VCaP (cell line): ENCODE measurements at regions not wholly inside any gene's neighbourhood (a gene's known extent, or its start where the extent isn't known, plus 50 kb on each side); places are given as distances from the start of the nearest gene placed in this dataset.

Experiments
- H3K27ac ChIP-seq: fragments of 450-650 bp; 2 replicates; pipeline ENCODE4 v1.5.1; 2017
- TF ChIP-seq, protein P1 (sequence below): fragments of 450-650 bp; conservative IDR thresholded peaks from 2 replicates; pipeline ENCODE4 v1.5.1; 2017; ENCODE audit warnings: mild to moderate bottlenecking, moderate library complexity

DNA sequence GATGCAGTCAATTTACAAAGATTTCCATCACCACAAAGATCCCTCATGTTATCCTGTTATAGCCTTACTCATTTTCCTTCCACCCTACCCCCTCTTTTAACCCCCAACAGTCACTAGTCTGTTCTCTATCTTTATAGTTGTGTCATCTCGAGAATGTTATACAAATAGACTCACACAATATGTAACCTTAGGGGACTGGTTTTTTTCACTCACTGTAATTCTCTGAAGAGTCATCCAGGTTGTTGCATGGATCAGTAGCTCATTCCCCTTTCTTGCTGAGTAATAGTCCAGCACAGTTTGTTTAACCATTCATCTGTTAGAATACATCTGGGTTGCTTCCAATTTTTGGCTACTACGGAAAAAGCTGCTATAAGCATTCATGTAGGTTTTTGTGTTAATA lies 121.1 kb upstream of the PDE1C start:
- H3K27ac ChIP-seq, result no peak overlapping the region
- TF ChIP-seq, protein P1, sequence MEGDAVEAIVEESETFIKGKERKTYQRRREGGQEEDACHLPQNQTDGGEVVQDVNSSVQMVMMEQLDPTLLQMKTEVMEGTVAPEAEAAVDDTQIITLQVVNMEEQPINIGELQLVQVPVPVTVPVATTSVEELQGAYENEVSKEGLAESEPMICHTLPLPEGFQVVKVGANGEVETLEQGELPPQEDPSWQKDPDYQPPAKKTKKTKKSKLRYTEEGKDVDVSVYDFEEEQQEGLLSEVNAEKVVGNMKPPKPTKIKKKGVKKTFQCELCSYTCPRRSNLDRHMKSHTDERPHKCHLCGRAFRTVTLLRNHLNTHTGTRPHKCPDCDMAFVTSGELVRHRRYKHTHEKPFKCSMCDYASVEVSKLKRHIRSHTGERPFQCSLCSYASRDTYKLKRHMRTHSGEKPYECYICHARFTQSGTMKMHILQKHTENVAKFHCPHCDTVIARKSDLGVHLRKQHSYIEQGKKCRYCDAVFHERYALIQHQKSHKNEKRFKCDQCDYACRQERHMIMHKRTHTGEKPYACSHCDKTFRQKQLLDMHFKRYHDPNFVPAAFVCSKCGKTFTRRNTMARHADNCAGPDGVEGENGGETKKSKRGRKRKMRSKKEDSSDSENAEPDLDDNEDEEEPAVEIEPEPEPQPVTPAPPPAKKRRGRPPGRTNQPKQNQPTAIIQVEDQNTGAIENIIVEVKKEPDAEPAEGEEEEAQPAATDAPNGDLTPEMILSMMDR, result no peak

DNA sequence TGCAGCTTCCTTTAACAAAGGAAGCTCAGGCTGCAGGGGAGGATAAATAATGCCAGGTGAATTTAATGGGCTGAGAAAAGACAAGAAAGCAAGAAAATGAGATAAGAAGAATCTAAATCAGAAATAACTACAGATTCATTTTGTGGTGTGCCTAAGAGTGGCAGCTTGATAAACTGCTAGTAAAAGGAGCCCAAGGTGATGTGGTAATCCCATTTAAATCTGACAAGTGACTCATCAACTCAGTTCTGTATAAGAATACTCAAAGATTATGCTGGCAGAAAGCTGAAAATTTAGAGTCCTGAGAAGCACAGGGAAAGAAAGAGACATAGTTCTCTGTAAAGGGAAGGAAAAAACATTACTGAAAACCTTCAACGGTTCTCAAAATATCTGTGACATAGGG lies 109.4 kb upstream of the PDE1C start:
- no peak overlapping the region for H3K27ac ChIP-seq
- TF ChIP-seq, protein P1, result no peak

DNA sequence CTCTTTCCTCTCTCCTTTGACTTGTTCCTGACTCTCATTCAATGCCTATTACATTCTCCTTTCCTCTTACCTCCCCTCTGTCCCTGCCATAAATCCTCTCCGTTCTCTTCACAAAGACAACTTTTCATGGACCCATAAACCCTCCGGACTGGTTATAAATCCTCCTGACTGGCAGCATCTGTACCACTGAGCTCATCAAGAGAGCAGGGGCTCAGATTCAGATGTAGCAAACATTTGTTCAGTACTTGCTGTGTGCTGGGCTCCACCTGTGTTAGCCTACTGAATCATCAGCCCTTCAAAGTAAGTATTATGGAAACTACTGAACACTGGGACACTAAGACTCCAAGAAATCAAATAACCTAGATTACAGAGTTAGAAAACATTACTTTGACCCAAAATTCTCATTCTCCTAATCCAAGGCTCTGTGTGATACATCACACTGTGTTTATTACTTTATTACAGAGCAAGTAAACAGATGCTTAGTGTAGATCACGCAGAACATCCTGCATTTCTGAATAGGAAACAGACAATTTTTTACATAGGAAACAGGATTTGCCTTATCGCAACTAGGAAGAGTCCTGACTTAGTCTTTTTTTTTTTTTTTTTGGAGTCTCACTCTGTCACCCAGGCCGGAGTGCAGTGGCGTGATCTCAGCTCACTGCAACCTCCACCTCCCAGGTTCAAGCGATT lies 108.6 kb upstream of the PDE1C start:
- TF ChIP-seq, protein P1, result no peak
- no peak overlapping the region for H3K27ac ChIP-seq

DNA sequence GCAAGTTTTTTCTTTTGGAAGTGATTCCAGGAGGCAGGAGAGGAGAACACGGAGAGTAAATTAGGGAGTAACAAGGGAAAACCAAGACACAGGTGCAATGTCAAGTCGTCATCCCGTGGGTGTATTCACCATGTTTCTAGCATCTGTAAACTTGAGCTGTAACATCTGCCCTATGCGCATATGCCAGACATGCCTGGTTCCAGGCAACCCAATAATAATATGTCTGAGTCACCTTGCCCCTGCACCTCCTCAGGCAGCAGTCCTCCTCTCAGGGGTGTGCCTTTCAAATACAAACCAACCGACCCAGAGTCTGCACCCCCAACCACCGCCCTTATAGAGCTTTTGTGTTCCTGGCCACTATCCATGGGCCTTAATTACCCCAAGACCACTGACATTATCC lies 107.0 kb upstream of the PDE1C start:
- H3K27ac ChIP-seq, result no peak overlapping the region
- TF ChIP-seq, protein P1, result no peak

DNA sequence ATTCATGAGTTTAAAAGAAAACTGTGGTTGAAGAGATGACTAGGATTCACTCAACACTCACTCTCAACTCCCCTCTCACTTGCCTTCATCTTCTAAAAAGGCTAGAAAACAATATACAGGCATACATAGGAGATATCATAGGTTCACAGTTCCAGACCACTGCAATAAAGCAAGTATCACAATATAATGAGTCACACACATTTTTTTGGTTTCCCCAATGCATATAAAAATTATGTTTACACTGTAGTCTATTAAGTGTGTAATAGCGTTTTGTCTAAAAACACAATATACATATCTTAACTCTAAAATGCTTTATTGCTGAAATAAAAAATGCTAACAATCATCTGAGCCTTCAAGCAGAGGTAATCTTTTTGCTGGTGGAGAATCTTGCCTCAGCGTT lies 104.9 kb upstream of the PDE1C start:
- TF ChIP-seq, protein P1, result no peak
- no peak overlapping the region for H3K27ac ChIP-seq

DNA sequence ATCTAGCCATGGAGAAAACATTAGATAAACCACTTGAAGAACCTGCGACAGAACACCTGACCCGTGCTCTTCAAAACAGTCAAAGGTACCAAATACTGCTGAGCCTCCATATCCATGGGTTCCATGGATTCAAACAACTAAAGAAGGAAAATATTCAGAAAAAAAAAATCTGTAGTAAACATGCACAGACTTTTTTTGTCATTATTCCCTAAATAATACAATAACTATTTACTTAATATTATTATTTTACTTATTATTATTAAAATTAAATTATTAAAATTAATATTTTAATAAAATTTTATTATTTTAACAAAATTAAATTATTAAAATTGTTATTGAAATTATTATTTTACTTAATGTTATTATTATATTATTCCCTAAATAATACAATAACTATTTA lies 101.0 kb upstream of the PDE1C start:
- no peak overlapping the region for H3K27ac ChIP-seq
- TF ChIP-seq, protein P1, result no peak

DNA sequence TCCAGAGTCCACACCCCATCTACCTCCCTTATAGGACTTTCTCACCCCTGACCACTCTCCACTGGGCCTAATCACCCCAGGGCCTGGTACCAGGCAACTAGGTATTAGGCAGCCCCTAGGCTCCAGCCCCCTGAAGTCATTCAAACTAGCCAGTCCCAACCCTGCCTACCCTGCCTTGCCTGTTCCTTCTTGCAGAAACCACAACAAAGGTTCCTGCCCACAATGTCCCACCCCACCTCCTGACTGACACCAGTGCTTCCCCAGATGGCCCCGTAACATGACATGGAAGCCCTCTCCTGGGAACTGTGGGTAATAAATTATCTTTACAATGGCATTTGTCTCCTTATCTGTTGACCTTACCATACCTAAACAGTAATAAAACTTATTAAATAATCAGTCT lies 100.6 kb upstream of the PDE1C start:
- H3K27ac ChIP-seq, result no peak overlapping the region
- TF ChIP-seq, protein P1, result no peak
